ENCODE measurements at regions not wholly inside any gene's neighbourhood (a gene's known extent, or its start where the extent isn't known, plus 50 kb on each side); places are given as distances from the start of the nearest gene placed in this dataset.
"Not testable (repeated sequence)": the region's sequence is repeated elsewhere in the genome, so short reads cannot be mapped to it uniquely, and the experiment has no call there.

- H3K4me2 ChIP-seq; H3K9me2 ChIP-seq (ENCODE audit: insufficient read depth); H3K79me2 ChIP-seq (replicated peaks; ENCODE audit: insufficient read depth); H3K4me3 Mint-ChIP-seq; DNase-seq (ENCODE audit: low spot score); H3K4me3 ChIP-seq; H3K36me3 Mint-ChIP-seq (ENCODE audit: low read depth); H3F3A ChIP-seq (replicated peaks; ENCODE audit: low read depth); H3K27ac Mint-ChIP-seq; H3K27ac ChIP-seq (ENCODE audit: low read depth); H3K4me1 Mint-ChIP-seq; H3K9me3 Mint-ChIP-seq; H3K4me1 ChIP-seq (ENCODE audit: insufficient read depth); ATAC-seq; H3K27me3 ChIP-seq (ENCODE audit: insufficient read depth); H3K27me3 Mint-ChIP-seq (ENCODE audit: insufficient read depth, low read depth, poor library complexity); H3K36me3 ChIP-seq (ENCODE audit: insufficient read depth); H4K20me1 ChIP-seq (replicated peaks; ENCODE audit: insufficient read depth); H2AFZ ChIP-seq: not testable (repeated sequence)
Observed at GRCh38 chr1:146688893-146689292, 249.2 kb upstream of the NBPF12 start.

- H3F3A ChIP-seq (replicated peaks; ENCODE audit: low read depth); H3K27ac ChIP-seq (ENCODE audit: low read depth); H3K4me3 ChIP-seq; H3K4me1 ChIP-seq (ENCODE audit: insufficient read depth); H3K4me2 ChIP-seq; H2AFZ ChIP-seq; H3K4me3 Mint-ChIP-seq; H3K27me3 ChIP-seq (ENCODE audit: insufficient read depth); H3K9me3 Mint-ChIP-seq; H3K79me2 ChIP-seq (replicated peaks; ENCODE audit: insufficient read depth); H3K9me2 ChIP-seq (ENCODE audit: insufficient read depth); DNase-seq (ENCODE audit: low spot score); H3K4me1 Mint-ChIP-seq; H3K27ac Mint-ChIP-seq; H3K27me3 Mint-ChIP-seq (ENCODE audit: insufficient read depth, low read depth, poor library complexity); H4K20me1 ChIP-seq (replicated peaks; ENCODE audit: insufficient read depth); ATAC-seq; H3K36me3 ChIP-seq (ENCODE audit: insufficient read depth); H3K36me3 Mint-ChIP-seq (ENCODE audit: low read depth): not testable (repeated sequence)
Observed at GRCh38 chr1:146686777-146687366, 251.3 kb upstream of the NBPF12 start.

- not testable (repeated sequence) for H3K4me1 Mint-ChIP-seq; H4K20me1 ChIP-seq (replicated peaks; ENCODE audit: insufficient read depth); H3K27me3 Mint-ChIP-seq (ENCODE audit: insufficient read depth, low read depth, poor library complexity); H3K4me3 Mint-ChIP-seq; H3K27me3 ChIP-seq (ENCODE audit: insufficient read depth); H3K36me3 ChIP-seq (ENCODE audit: insufficient read depth); H3K27ac Mint-ChIP-seq; H3K9me3 Mint-ChIP-seq; H3K36me3 Mint-ChIP-seq (ENCODE audit: low read depth); H3K4me1 ChIP-seq (ENCODE audit: insufficient read depth); DNase-seq (ENCODE audit: low spot score); H3K9me2 ChIP-seq (ENCODE audit: insufficient read depth); H3F3A ChIP-seq (replicated peaks; ENCODE audit: low read depth); H2AFZ ChIP-seq; H3K79me2 ChIP-seq (replicated peaks; ENCODE audit: insufficient read depth); H3K4me3 ChIP-seq
- Histone ChIP-seq H3K4me2 (0 out of 2 replicates have a peak overlapping the region, but pooled peaks have one; percentile 29), H3K27ac (ENCODE audit: low read depth) (peak overlapping the region; percentile 55; the same call in 1 of the 2 replicates)
- peak; percentile 62 for ATAC-seq
Observed at GRCh38 chr1:146683126-146683429, 255.0 kb upstream of the NBPF12 start.

DNA sequence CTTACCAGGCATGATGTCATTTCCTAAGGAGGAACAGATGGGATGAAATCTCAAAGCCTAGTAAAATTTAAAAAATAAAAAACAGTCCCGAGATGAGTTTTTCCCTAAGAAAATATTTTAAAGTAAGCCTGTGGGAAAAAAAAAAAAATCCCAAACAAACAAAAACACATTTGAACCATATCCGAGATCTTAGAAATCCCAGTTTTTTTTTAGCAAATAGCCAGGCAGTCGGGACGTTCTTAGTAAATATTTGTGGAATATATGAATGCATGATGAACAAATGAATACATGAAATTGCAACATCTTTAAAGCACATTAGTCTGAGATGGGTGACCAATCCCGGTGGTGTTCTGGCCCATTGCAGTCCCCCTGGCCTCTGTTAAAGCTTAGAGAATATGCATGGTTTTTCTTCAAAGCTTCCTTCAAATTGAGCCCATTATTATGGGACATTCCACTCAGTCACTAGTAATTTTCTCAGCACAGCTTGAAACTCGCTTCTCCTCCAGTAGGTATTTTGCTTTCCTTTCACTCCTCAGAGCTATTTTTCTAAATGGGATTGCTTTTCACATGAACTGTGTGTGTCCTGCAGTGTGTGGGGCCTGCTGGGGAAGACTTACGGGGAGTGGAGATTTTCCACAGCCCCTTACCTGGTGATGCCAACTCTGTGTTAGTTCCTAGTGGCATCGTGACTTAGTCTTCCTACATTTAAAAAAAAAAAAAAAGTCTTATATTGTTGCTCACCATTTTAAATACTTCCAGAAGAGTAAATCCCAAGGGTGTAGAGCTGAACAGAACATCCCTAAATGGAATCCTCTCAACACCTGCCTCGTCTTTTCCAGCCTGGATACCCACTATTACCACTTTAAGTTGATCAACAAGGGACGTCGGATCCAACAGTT lies 255.6 kb upstream of the NBPF12 start:
- H3K4me3 ChIP-seq; H3K4me1 ChIP-seq (ENCODE audit: insufficient read depth); H3K36me3 Mint-ChIP-seq (ENCODE audit: low read depth); H3K9me3 Mint-ChIP-seq; H3K79me2 ChIP-seq (replicated peaks; ENCODE audit: insufficient read depth); H3F3A ChIP-seq (replicated peaks; ENCODE audit: low read depth); H3K27me3 Mint-ChIP-seq (ENCODE audit: insufficient read depth, low read depth, poor library complexity); H3K27me3 ChIP-seq (ENCODE audit: insufficient read depth); H4K20me1 ChIP-seq (replicated peaks; ENCODE audit: insufficient read depth); H3K9me2 ChIP-seq (ENCODE audit: insufficient read depth); H3K36me3 ChIP-seq (ENCODE audit: insufficient read depth); H3K4me1 Mint-ChIP-seq; H3K4me3 Mint-ChIP-seq; H2AFZ ChIP-seq: not testable (repeated sequence)
- ATAC-seq: peak; percentile 94
- peak; percentile 82 for DNase-seq (ENCODE audit: low spot score)
- H3K4me2 ChIP-seq: peak overlapping the region; percentile 62
- peak; percentile 36; the same call in 1 of the 2 replicates for TF ChIP-seq NANOG (IDR thresholded peaks at IDR 0.05; ENCODE audit: borderline replicate concordance)
- peak overlapping the region; percentile 87; the same call in 1 of the 2 replicates for H3K27ac ChIP-seq (ENCODE audit: low read depth)
- H3K27ac Mint-ChIP-seq: peak overlapping the region; percentile 88

DNA sequence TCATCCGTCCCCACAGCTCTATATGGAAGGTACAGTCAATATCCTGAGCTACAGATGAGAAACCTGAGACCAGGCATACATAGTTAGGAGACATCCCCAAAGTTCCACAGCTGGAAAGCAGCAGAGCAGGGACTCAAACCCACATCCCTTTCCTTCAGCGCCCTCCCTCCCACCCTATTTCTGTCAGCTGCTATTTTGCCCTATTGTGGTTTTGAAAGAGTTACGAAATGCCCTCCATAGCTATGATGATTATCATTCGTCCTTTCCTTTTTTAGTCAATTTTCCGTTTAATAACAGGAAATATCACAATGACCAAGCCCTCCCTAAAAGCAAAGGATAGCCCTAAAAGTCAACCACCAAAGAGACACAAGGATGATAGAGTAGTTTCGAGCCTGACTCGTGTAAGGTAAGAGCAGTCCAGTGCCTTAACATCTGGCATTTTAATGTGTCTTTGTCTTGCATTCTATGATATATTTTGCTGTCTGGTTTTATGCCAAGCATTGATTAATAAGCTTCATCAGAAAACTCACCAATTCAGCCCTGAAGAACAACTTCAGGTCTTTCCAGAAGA lies 264.3 kb upstream of the NBPF12 start:
- not testable (repeated sequence) for H3K4me1 Mint-ChIP-seq; H3K36me3 ChIP-seq (ENCODE audit: insufficient read depth); H3K9me2 ChIP-seq (ENCODE audit: insufficient read depth); H3K4me3 Mint-ChIP-seq; H3K79me2 ChIP-seq (replicated peaks; ENCODE audit: insufficient read depth); H3K4me1 ChIP-seq (ENCODE audit: insufficient read depth); H3K27me3 Mint-ChIP-seq (ENCODE audit: insufficient read depth, low read depth, poor library complexity); DNase-seq (ENCODE audit: low spot score); H4K20me1 ChIP-seq (replicated peaks; ENCODE audit: insufficient read depth); H3K4me3 ChIP-seq; H3F3A ChIP-seq (replicated peaks; ENCODE audit: low read depth); ATAC-seq; H3K27ac ChIP-seq (ENCODE audit: low read depth); H2AFZ ChIP-seq; H3K27me3 ChIP-seq (ENCODE audit: insufficient read depth); H3K36me3 Mint-ChIP-seq (ENCODE audit: low read depth); H3K4me2 ChIP-seq; H3K9me3 Mint-ChIP-seq; H3K27ac Mint-ChIP-seq

DNA sequence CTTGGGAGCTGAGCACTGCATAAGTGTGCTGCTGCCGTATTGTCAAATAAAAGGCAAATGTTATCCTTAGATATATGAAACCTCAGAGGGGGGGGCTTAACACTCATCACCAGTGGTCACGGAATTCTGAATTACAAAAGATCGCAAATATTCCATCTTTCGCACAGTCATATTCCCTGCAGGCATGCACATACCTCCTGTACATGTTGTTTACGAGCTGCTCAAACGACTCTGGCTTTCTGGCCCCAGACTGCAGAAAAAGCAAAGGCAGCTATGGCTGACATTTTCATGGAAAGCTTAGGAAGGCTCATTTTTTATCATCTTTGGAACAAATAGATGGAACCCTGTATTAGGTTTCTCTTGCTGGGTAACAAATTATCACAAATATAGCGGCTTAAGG lies 265.5 kb upstream of the NBPF12 start:
- not testable (repeated sequence) for H3K36me3 Mint-ChIP-seq (ENCODE audit: low read depth); H3K27ac ChIP-seq (ENCODE audit: low read depth); H3K27me3 Mint-ChIP-seq (ENCODE audit: insufficient read depth, low read depth, poor library complexity); H3K27me3 ChIP-seq (ENCODE audit: insufficient read depth); H4K20me1 ChIP-seq (replicated peaks; ENCODE audit: insufficient read depth); DNase-seq (ENCODE audit: low spot score); H3F3A ChIP-seq (replicated peaks; ENCODE audit: low read depth); ATAC-seq; H3K27ac Mint-ChIP-seq; H3K9me3 Mint-ChIP-seq; H3K4me3 Mint-ChIP-seq; H3K4me1 ChIP-seq (ENCODE audit: insufficient read depth); H3K4me3 ChIP-seq; H3K4me2 ChIP-seq; H2AFZ ChIP-seq; H3K4me1 Mint-ChIP-seq; H3K79me2 ChIP-seq (replicated peaks; ENCODE audit: insufficient read depth); H3K36me3 ChIP-seq (ENCODE audit: insufficient read depth); H3K9me2 ChIP-seq (ENCODE audit: insufficient read depth)
